ENCODE measurements at regions not wholly inside any gene's neighbourhood (a gene's known extent, or its start where the extent isn't known, plus 50 kb on each side); places are given as distances from the start of the nearest gene placed in this dataset.

DNA sequence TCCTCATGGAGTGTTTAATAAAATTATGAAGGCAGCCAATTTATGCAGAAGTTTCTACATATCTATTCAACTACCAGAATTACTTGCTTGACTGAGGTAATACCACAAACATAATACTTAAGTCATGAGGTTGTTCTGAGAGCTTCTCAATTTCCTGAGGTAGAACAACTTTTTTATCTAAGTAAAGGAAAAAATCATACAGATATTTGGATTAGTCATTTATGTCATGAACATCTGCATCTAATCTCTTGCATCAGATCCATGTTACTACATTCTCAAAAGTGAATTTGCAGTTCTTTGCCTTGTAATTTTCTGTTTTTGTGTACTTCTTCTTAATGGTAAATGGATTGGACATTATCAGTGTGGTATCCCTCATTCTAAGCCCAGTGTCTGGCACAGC lies 60.4 kb upstream of the RGMB start:
- TF ChIP-seq CTCF (IDR thresholded peaks at IDR 0.05) (no peak), POLR2A (IDR thresholded peaks at IDR 0.05) (no peak)

Measured in uterus (tissue), 2 donors.